ENCODE measurements at regions not wholly inside any gene's neighbourhood (a gene's known extent, or its start where the extent isn't known, plus 50 kb on each side); places are given as distances from the start of the nearest gene placed in this dataset.

DNA sequence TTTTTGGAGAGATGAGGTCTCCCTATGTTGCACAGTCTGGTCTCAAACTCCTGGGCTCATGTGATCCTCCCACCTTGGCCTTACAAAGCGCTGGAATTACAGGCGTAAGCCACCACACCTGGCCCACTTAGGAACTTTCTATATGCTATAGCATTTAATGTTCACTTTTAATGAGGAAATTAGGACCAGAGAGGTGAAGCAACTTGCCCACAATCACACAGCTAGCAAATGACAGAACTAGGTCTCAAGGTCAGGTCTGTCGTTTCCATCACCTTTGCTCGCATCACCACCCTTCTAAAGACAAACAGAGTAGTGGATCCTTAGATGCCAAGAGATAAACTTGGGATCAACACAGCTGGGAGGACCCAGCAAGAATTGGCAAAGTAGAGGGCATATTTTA is 381.7 kb downstream of the CD83 start:
- WGBS (ENCODE audit: extremely low coverage, insufficient read length, low lambda C conversion rate): no CpG with 5 or more reads among the region's 4 CpGs
- no peak for TF ChIP-seq CTCF (conservative IDR thresholded peaks at IDR 0.05)
- H3K4me2 ChIP-seq (ENCODE audit: insufficient read depth, insufficient read length, low read length): no peak overlapping the region

More for the DNA sequence above, 381.7 kb downstream of the CD83 start:
- no peak overlapping the region for H3K23ac ChIP-seq (ENCODE audit: insufficient read length, low read depth, low read length)
- no peaks in the 10 kb centered on the region for H3K23me2 ChIP-seq (ENCODE audit: insufficient read length, low read depth, low read length, poor library complexity, severe bottlenecking)
- no peak overlapping the region for H3K18ac ChIP-seq (ENCODE audit: insufficient read length, low read depth, low read length)
- H3K4me1 ChIP-seq (ENCODE audit: insufficient read depth, low read length): no peaks in the 10 kb centered on the region; the same call in 1 of the 2 replicates
- no peak overlapping the region for H3K4me3 Mint-ChIP-seq
- H4K91ac ChIP-seq (ENCODE audit: insufficient read length, low read depth, low read length): no peak overlapping the region
- H2BK15ac ChIP-seq (ENCODE audit: low read depth, low read length): no peak overlapping the region
- H4K8ac ChIP-seq (replicated peaks; ENCODE audit: insufficient read length, low read depth, low read length): no peak overlapping the region
- no peak overlapping the region for H3K56ac ChIP-seq (ENCODE audit: insufficient read length, low read depth, low read length)
- H3K36me3 Mint-ChIP-seq (ENCODE audit: insufficient read depth in 1 of 3, low read depth in 3 of 3): peaks cover 0 to 18% (median 7%) of the 10 kb centered on the region in 3 experiments; a peak in 5 of 7 replicates
- no peak overlapping the region for H2AFZ ChIP-seq (ENCODE audit: low read length)
- no peaks in the 10 kb centered on the region for H3K79me1 ChIP-seq (ENCODE audit: insufficient read depth, low read depth, low read length, poor library complexity, severe bottlenecking)
- H4K20me1 ChIP-seq (ENCODE audit: control insufficient read depth, insufficient read depth, insufficient read length): no peaks in the 10 kb centered on the region
- H3K9me3 ChIP-seq (ENCODE audit: control insufficient read depth, low read depth, low read length): no peaks in the 10 kb centered on the region
- no peak overlapping the region for H3K27ac Mint-ChIP-seq
- peaks cover 14 to 19% of the 10 kb centered on the region in 2 experiments for H3K4me1 Mint-ChIP-seq
- H3K27me3 ChIP-seq (ENCODE audit: insufficient read depth, low read length): no peaks in the 10 kb centered on the region
- no peak overlapping the region for H3K9ac ChIP-seq (ENCODE audit: extremely low read depth, insufficient read length, low read length)
- H3K14ac ChIP-seq (ENCODE audit: insufficient read depth, low read length): no peak overlapping the region
- H2AK5ac ChIP-seq (ENCODE audit: insufficient read length, low read length): no peak overlapping the region
- H2BK5ac ChIP-seq (ENCODE audit: insufficient read length, low read length): no peak overlapping the region
- H2BK20ac ChIP-seq (ENCODE audit: low read depth, low read length, poor library complexity, severe bottlenecking): no peak overlapping the region
- H4K5ac ChIP-seq (ENCODE audit: insufficient read length, low read depth, low read length): no peak overlapping the region
- no peak overlapping the region for H3K4ac ChIP-seq (ENCODE audit: low read depth, low read length)
- no peak overlapping the region for H2BK12ac ChIP-seq (ENCODE audit: insufficient read length, low read depth, low read length)
- H2BK120ac ChIP-seq (ENCODE audit: low read depth, low read length, poor library complexity, severe bottlenecking): no peak overlapping the region
- no peaks in the 10 kb centered on the region; the same call in 1 of the 2 replicates for H3K27me3 Mint-ChIP-seq (ENCODE audit: low read depth)
- no peak for DNase-seq
- no peak overlapping the region for H3T11ph ChIP-seq (ENCODE audit: low read length)
- peaks cover 7 to 14% of the 10 kb centered on the region in 2 experiments; a peak in 4 of 5 replicates for H3K9me3 Mint-ChIP-seq
- H3K79me2 ChIP-seq (ENCODE audit: insufficient read depth, low read length): no peaks in the 10 kb centered on the region
- no peak overlapping the region for H3K27ac ChIP-seq (ENCODE audit: insufficient read length, low read depth, low read length)
